Hepatic stellate cell (primary cell): ENCODE measurements at regions not wholly inside any gene's neighbourhood (a gene's known extent, or its start where the extent isn't known, plus 50 kb on each side); places are given as distances from the start of the nearest gene placed in this dataset.

Source experiments
- DNase-seq: peaks from one replicate; pipeline ENCODE4 v3.0.0; 2011; ENCODE audit warnings: low spot score

DNA sequence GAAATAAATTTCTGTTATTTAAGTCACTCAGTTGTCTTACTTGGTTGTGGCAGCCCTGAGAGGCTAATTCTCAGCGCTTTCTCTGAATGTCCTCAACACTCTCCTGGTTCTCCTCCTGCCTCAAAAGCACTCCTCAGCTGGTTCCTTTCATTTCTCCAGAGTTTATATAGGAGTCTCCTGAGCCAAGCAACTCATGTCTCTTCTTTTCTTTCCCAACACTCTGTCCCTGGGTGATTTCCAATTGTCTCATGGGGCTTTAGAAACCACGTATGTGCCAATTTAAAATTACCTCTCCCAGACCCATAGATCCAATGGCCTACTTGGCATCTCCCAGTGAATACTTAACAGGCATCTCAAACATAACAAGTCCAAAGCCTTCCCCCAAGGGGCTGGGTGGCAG is 184.3 kb downstream of the TTC32 start:
- DNase-seq = no peak

- no peak for DNase-seq
Observed at GRCh38 chr2:19714926-19715325, 186.9 kb downstream of the TTC32 start.

- DNase-seq = no peak
Observed at GRCh38 chr2:19712850-19713249, 188.9 kb downstream of the TTC32 start.

- peak; percentile 85 for DNase-seq
Observed at GRCh38 chr2:19711470-19712372, 190.1 kb downstream of the TTC32 start.

GRCh38 chr2:19710230-19710629 is 191.6 kb downstream of the TTC32 start:
- DNase-seq = no peak

GRCh38 chr2:19709553-19709952 is 192.2 kb downstream of the TTC32 start:
- no peak for DNase-seq

- no peak for DNase-seq
Observed at GRCh38 chr2:19708776-19709175, 193.0 kb downstream of the TTC32 start.

DNA sequence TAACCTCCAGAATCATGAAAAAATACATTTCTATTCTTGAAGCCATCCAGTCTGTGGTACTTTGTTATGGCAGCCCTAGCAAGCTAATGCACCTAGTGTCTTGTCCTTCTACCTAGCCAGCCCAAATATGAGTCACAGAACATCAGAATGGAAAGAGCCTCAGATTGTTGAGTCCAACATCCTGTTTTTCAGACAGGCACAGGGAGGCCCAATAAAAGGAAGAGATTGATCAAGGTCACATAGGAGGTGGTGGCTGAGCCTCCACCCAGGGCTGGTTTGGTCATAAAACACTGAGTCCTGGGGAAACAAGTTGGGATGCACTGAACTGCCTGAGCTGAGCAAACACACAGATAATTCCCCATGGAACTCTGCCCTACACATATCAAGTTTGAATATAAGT is 195.5 kb downstream of the TTC32 start:
- no peak for DNase-seq

DNA sequence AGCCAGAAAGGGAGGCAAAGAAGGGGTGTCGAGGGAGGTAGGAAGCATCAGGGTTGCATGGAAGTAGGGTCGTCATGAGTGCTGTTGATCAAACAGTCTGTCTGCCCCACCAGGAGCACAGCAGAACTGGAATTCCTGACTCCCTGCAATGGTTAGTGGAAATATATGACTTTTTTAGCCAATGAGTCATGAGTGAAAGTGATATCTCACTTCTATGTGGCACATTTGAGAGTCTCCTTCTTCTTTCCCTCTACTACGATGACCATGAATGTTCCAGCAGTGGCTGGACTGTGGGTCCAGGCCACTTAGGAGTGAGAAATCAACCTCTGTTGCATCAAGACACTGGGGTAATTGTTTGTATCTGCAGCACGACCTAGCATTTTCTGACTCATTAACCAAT is 199.5 kb downstream of the TTC32 start:
- DNase-seq = no peak

DNA sequence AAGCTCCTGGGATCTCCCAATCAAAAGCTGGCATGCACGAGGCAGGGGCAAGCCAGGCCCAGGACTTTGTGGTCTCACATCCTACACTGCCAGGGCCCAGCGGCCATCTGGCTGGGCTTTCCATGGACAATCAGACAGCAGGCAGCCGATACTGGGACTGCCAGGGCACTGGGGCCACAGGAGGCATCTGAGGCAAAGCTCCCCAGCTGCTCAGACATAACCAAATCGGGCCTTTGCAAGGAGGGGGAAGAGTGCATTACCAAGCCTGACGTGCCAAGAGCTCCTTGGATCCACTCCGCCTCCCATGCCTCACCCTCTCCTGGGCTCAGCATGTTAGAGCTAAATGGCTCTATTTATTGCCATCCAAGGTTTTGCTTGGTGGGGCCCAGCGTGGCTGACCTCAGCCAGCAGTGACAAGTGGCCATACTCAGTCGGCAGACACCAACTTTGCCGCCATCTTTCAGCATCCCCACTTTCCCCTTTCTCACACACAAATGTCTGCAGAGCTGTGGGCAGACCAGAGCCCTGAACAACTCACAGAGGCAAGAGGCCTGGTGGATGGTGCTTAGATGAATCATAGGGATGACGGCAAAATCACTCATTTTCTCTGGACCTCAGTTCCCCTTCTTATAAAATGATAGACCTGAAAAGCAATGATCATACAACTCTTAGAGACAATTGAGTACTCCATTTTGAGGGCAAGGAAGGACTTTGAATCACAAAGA is 200.8 kb downstream of the TTC32 start:
- no peak for DNase-seq

DNA sequence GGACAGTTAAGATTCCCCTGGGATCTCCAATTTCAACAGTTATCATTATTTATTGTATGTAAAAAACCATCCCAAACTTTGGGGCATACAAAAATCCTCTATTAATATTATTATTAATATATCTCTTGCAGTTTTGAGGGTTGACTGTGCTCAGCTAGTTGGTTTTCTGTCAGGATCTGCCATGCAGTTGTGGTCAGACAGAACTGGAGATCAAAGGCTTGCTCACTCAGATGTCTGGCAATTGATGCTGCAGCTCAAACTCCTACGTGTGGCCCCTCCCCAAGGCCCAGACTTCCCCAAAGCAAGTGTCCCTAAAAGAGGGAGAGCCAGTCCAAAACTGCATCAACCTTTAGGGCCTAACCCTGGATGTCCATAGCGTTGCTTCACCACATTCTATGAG is 204.7 kb downstream of the TTC32 start:
- no peak for DNase-seq

- DNase-seq = no peak
Observed at GRCh38 chr2:19695706-19696105, 206.1 kb downstream of the TTC32 start.

DNA sequence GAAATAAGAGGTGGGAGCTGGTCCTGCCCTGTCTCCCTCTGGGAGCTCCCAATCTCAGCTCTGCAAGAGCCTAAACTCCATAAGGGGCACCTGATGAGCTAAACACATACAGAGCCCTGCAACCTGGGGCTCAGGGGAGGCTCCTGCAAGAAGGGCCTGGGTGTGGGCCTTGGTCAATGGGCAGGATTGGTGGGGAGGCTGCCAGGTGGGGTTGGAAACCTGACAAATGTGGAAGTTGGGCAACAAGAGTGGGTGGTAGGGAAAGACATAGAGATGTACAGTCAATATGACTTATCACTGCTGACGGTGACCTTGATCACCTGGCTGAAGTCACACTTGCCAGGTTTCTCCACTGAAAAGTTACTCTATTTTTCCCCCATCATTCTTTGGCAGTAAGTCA is 209.9 kb downstream of the TTC32 start:
- no peak for DNase-seq

GRCh38 chr2:19690429-19690828 is 211.4 kb downstream of the TTC32 start:
- DNase-seq = no peak

GRCh38 chr2:19689646-19690168 is 212.1 kb downstream of the TTC32 start:
- DNase-seq = no peak

GRCh38 chr2:19688059-19688458 is 213.7 kb downstream of the TTC32 start:
- no peak for DNase-seq

DNA sequence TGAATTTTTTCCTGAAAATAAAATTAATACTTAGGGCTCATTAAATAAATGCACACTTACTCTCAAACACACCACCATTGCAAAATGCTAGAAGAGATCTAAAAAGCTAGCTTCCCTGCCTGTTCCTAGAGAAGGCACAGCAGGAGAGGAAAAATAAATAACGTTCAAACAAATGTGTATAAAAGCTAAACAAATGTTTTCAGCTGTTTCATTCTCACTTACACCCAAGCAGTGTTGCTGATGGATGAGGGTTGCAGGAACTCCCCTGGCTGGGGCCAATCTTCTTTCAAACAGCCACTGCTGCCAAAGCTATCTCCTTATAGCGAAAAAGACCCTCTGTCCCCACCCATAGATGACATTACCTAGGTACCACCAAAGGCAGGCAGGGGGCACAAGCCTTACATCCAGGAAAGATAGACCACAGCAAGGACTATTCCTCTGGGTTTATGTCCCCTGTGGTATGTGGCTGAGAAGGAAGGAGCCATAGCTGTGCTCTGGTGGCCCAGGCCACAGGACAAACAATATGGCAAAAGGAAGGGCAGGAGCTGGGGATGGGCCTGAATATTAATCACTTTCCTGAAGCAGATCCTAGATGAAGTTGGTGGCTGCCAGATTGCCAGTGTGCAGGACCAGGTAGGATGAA is 214.6 kb downstream of the TTC32 start:
- DNase-seq = no peak

GRCh38 chr2:19686439-19686838 is 215.3 kb downstream of the TTC32 start:
- DNase-seq = no peak

DNA sequence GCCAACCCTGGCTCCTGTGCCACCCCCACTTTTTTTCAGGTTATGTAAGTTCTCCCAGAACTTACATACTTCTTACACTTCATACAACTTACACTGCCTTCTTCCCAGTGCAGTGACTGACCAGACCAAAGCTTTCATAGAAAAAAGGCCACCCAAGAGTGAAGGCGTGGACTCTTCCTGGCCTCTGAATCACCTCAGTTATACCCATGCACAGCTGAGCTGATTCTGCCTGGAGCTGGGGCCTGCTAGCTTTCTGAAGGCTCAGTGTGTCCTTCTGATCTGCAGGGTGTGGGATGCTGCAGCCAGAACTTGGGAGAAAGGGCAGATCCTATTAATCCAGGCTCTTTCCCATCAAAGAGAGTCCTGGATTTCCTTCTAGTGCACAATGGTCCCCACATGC is 216.1 kb downstream of the TTC32 start:
- no peak for DNase-seq

GRCh38 chr2:19684516-19684915 is 217.3 kb downstream of the TTC32 start:
- no peak for DNase-seq

GRCh38 chr2:19683556-19683955 is 218.2 kb downstream of the TTC32 start:
- DNase-seq = no peak

GRCh38 chr2:19682493-19682892 is 219.3 kb downstream of the TTC32 start:
- no peak for DNase-seq
